K562 (cell line): ENCODE measurements at regions not wholly inside any gene's neighbourhood (a gene's known extent, or its start where the extent isn't known, plus 50 kb on each side); places are given as distances from the start of the nearest gene placed in this dataset.

ENCODE experiments used
- ATAC-seq: fragments of 200-7000 bp; cut with Tn5 transposase; 3 replicates; pipeline ENCODE4 v1.9.1; 2020; ENCODE audit warnings: moderate library complexity
- BruUV-seq: library from RNA; stranded (reverse); fragments of 400-500 nt; replicated peaks from 2 replicates; lab custom pipeline; 2021; lab: Mats Ljungman, UMichigan
- CTCF ChIA-PET: fragments of 300-600 bp; formaldehyde crosslinking; extraction: SDS; loops from one replicate; lab custom pipeline; 2021; ENCODE audit warnings: low intra/inter-chr PET ratio; lab: Yijun Ruan, JAX
- POLR2A ChIA-PET: fragments of 300-600, 350-650 bp; sonication (Branson Sonifier 250); formaldehyde crosslinking; extraction: SDS; loops from one replicate; lab custom pipeline; 2021; ENCODE audit warnings: antibody characterized with exemption, inconsistent platforms; lab: Yijun Ruan, JAX
- DNase-seq, 4 experiments: peaks; one replicate each; pipeline versions ENCODE4 v3.0.0 to v3.0.0-alpha.2; 2011 to 2018; ENCODE audit warnings: low spot score in 3 of 4, mixed read lengths in 3 of 4; ENCODE audit errors: extremely low read depth in 1 of 4
- FAIRE-seq: peaks from 2 replicates; lab custom pipeline; 2011; peaks lifted over from hg19 to GRCh38; lab: Jason Lieb, UNC
- H2AFZ ChIP-seq: 2 replicates; pipeline ENCODE4 v1.6.0; 2011; ENCODE audit warnings: low read depth, low read length, control low read depth, inconsistent platforms
- H3K27ac ChIP-seq: fragments of 200-600 bp; 3 replicates; pipeline ENCODE4 v1.8.0; 2011; ENCODE audit warnings: low read depth, mild to moderate bottlenecking, control low read depth, inconsistent platforms, low read length, moderate library complexity, mixed read lengths; ENCODE audit errors: extremely low read depth
- H3K27me3 ChIP-seq, 2 experiments: fragments of 300-600 bp in 1 of 2; 2 replicates in 1 of 2; 3 replicates in 1 of 2; pipeline versions ENCODE4 v1.6.0 to v1.8.0; 2011; ENCODE audit warnings: inconsistent platforms in 2 of 2, low read length in 2 of 2, mild to moderate bottlenecking in 1 of 2, mixed read lengths in 1 of 2, moderate library complexity in 1 of 2; ENCODE audit not compliant: control insufficient read depth in 2 of 2, insufficient read depth in 2 of 2
- H3K36me3 ChIP-seq: fragments of 300-600 bp; 3 replicates; pipeline ENCODE4 v1.8.0; 2011; ENCODE audit warnings: mild to moderate bottlenecking, low read length, inconsistent platforms; ENCODE audit not compliant: control insufficient read depth, insufficient read depth
- H3K4me1 ChIP-seq, 2 experiments: fragments of 200-600 bp in 1 of 2; replicated peaks in 1 of 2; 2 replicates in 1 of 2; 3 replicates in 1 of 2; pipeline versions ENCODE4 v1.5.1 to v1.8.0; 2011; ENCODE audit warnings: inconsistent platforms in 2 of 2, low read length in 2 of 2, mild to moderate bottlenecking in 1 of 2, mixed read lengths in 1 of 2, moderate library complexity in 1 of 2; ENCODE audit not compliant: control insufficient read depth in 2 of 2, insufficient read depth in 2 of 2
- H3K4me2 ChIP-seq: 2 replicates; pipeline ENCODE4 v1.6.1; 2011; ENCODE audit warnings: low read length, control low read depth, inconsistent platforms, mixed read lengths; ENCODE audit not compliant: insufficient read depth
- H3K4me3 ChIP-seq: fragments of 200-600 bp; sonication (generic), shearing (Covaris generic); 2 replicates; pipeline ENCODE4 v1.5.1; 2016; ENCODE audit warnings: control low read depth, inconsistent platforms
- H3K79me2 ChIP-seq: fragments of 200-600 bp; 3 replicates; pipeline ENCODE4 v1.8.0; 2011; ENCODE audit warnings: low read length, inconsistent platforms; ENCODE audit not compliant: control insufficient read depth, insufficient read depth
- H3K9ac ChIP-seq, 2 experiments: 2 replicates each; pipeline versions ENCODE4 v1.6.0 to v1.6.1; 2011; ENCODE audit warnings: low read depth in 2 of 2, low read length in 2 of 2, control low read depth in 1 of 2, inconsistent platforms in 1 of 2, mild to moderate bottlenecking in 1 of 2, mixed read lengths in 1 of 2; ENCODE audit not compliant: insufficient read depth in 1 of 2
- H3K9me1 ChIP-seq: one replicate; pipeline ENCODE4 v1.6.0; 2011; ENCODE audit warnings: inconsistent platforms, mild to moderate bottlenecking, low read length, moderate library complexity; ENCODE audit not compliant: control insufficient read depth, insufficient read depth
- H3K9me3 ChIP-seq: replicated peaks from 2 replicates; pipeline ENCODE4 v1.5.1; 2011; ENCODE audit warnings: low read depth, low read length, inconsistent platforms; ENCODE audit not compliant: control insufficient read depth, insufficient read depth
- H4K20me1 ChIP-seq: replicated peaks from 2 replicates; pipeline ENCODE4 v1.6.1; 2011; ENCODE audit warnings: low read length, inconsistent platforms, mixed read lengths; ENCODE audit not compliant: control insufficient read depth, insufficient read depth
- GATAD2B ChIP-seq: fragments of 450-650 bp; IDR thresholded peaks from 2 replicates; pipeline ENCODE4 v1.6.1; 2017; ENCODE audit warnings: mild to moderate bottlenecking, borderline replicate concordance
- KLF13 ChIP-seq: fragments of 450-650 bp; IDR thresholded peaks from 2 replicates; pipeline ENCODE4 v1.6.1; 2016; ENCODE audit warnings: missing genetic modification characterization, low read depth, mild to moderate bottlenecking, missing compliant biosample characterization, moderate library complexity, borderline replicate concordance
- PHF8 ChIP-seq: fragments of 200-600 bp; sonication (generic); IDR thresholded peaks from 2 replicates; pipeline ENCODE4 v1.6.1; 2012; ENCODE audit warnings: mixed run types, mild to moderate bottlenecking, inconsistent platforms, low read length, moderate library complexity, borderline replicate concordance
- RAD51 ChIP-seq: fragments of 450-650 bp; IDR thresholded peaks from 2 replicates; pipeline ENCODE4 v1.7.1; 2016; ENCODE audit warnings: low read depth, mild to moderate bottlenecking, borderline replicate concordance
- RNF2 ChIP-seq: sonication (generic); IDR thresholded peaks from 2 replicates; pipeline ENCODE4 v1.6.1; 2016
- SAFB2 ChIP-seq: fragments of 200-400 bp; formaldehyde crosslinking; IDR thresholded peaks from 2 replicates; pipeline ENCODE4 v1.6.1; 2018; ENCODE audit warnings: borderline replicate concordance, low read length, low read depth, moderate library complexity; ENCODE audit not compliant: severe bottlenecking
- ZKSCAN3 ChIP-seq: fragments of 250-450 bp; sonication (Bioruptor Pico); IDR thresholded peaks from 2 replicates; pipeline ENCODE4 v1.4.0; 2020
- ZNF140 ChIP-seq: fragments of 250-450 bp; sonication (Bioruptor Pico); IDR thresholded peaks from 2 replicates; pipeline ENCODE4 v1.8.0; 2021; ENCODE audit warnings: moderate library complexity, mild to moderate bottlenecking, inconsistent platforms
- ZNF561 ChIP-seq: fragments of 450-650 bp; formaldehyde crosslinking; conservative IDR thresholded peaks from 2 replicates; pipeline ENCODE4 v1.4.0; 2020; ENCODE audit warnings: mild to moderate bottlenecking, moderate library complexity
- WGBS: fragments of 100-300 bp; shearing (Covaris generic); methylation state at CpG from one replicate; pipeline ENCODE4 v1.1.6; 2016; ENCODE audit warnings: low coverage, mixed read lengths; ENCODE audit not compliant: insufficient coverage; ENCODE audit errors: missing lambda C conversion rate; 5-methylcytosine and 5-hydroxymethylcytosine counted together
- in situ Hi-C: fragments of 300-500 bp; cut with MboI; formaldehyde crosslinking; loops from 4 replicates; pipeline ENCODE4 v1.15.0; 2018; ENCODE audit warnings: inconsistent platforms, mixed read lengths
- intact Hi-C: fragments of 100-400 bp; cut with micrococcal nuclease; formaldehyde crosslinking; loops from 2 replicates; pipeline ENCODE4 v1.14.2; 2022
- TF ChIP-seq, protein P1 (sequence below): sonication (generic); formaldehyde crosslinking; IDR thresholded peaks from 2 replicates; pipeline ENCODE4 v1.8.1; 2022; ENCODE audit warnings: missing genetic modification reagents

DNA sequence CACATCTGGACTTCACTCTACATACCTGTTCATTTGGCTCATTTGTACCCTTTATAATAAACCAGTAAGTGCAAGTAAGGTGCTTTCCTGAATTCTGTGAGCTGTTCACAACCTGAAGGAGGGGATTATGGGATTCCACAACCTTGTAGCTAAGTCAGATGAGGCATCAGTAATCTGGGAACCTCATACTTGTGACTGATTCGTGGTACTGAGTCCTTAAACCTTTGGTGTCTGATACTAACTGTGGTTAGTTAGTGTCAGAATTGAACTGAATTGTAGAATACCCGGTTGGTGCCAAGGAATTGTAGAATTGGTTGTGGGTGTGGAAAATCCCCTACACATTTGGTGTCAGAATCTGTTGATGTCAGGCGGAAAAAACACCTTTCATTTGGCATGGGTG lies 83.4 kb downstream of the TMX1 start (continued):
- TF ChIP-seq PHF8: no peak
- TF ChIP-seq KLF13: no peak
- no peak for TF ChIP-seq SAFB2
- TF ChIP-seq, protein P1, sequence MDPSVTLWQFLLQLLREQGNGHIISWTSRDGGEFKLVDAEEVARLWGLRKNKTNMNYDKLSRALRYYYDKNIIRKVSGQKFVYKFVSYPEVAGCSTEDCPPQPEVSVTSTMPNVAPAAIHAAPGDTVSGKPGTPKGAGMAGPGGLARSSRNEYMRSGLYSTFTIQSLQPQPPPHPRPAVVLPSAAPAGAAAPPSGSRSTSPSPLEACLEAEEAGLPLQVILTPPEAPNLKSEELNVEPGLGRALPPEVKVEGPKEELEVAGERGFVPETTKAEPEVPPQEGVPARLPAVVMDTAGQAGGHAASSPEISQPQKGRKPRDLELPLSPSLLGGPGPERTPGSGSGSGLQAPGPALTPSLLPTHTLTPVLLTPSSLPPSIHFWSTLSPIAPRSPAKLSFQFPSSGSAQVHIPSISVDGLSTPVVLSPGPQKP (CRISPR knock-in tag): no peak
- TF ChIP-seq ZNF561 (CRISPR knock-in tag): no peak
- TF ChIP-seq, all 486 proteins: peak for 0

DNA sequence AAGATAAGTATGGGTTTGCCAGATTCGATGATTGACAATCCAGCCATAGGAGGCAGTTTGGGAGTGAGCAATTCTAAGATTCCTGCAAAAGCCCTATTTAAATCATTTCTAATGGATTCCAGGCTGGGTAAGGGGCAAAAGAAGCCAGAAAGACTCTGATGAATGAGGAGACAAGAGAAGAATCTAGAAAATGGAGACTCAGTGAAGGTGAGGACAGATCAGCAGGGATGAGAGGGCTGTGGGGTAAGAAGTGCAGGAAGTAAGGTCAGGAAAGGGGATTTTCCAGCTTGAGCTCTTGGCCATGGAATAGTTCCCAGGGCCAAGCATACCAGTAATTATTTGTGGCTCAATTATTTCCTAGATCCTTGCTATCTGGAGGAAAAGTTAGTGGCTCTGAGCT lies 87.3 kb downstream of the TMX1 start:
- FAIRE-seq (no peak), ATAC-seq (no peak), DNase-seq (no peak)
- Histone ChIP-seq H3K4me2 (no peak overlapping the region), H3K27me3 (no peaks in the 10 kb centered on the region), H2AFZ (no peak overlapping the region), H3K4me1 (no peaks in the 10 kb centered on the region), H3K9ac (no peak overlapping the region), H3K9me1 (no peaks in the 10 kb centered on the region), H3K27ac (no peak overlapping the region), H3K9me3 (no peaks in the 10 kb centered on the region), H3K4me3 (no peak overlapping the region), H3K36me3 (no peaks in the 10 kb centered on the region), H4K20me1 (no peaks in the 10 kb centered on the region), H3K79me2 (no peaks in the 10 kb centered on the region)
- 0% methylated on average over 1 of the region's 1 CpG for WGBS
- POLR2A ChIA-PET: no interaction called here
- intact Hi-C loops: no loop called here
- BruUV-seq: no TSS peak
- TF ChIP-seq ZKSCAN3 (CRISPR knock-in tag) (no peak), RNF2 (no peak), ZNF140 (no peak), RAD51 (no peak), GATAD2B (no peak)
- CTCF ChIA-PET: no interaction called here
- in situ Hi-C loops: no loop called here
